HG03460 (cell line): ENCODE measurements at regions not wholly inside any gene's neighbourhood (a gene's known extent, or its start where the extent isn't known, plus 50 kb on each side); places are given as distances from the start of the nearest gene placed in this dataset.

Source experiments
- ATAC-seq: cut with Tn5 transposase; IDR thresholded peaks from one replicate; pipeline ENCODE4 v1.9.1; 2021; ENCODE audit not compliant: unreplicated experiment

DNA sequence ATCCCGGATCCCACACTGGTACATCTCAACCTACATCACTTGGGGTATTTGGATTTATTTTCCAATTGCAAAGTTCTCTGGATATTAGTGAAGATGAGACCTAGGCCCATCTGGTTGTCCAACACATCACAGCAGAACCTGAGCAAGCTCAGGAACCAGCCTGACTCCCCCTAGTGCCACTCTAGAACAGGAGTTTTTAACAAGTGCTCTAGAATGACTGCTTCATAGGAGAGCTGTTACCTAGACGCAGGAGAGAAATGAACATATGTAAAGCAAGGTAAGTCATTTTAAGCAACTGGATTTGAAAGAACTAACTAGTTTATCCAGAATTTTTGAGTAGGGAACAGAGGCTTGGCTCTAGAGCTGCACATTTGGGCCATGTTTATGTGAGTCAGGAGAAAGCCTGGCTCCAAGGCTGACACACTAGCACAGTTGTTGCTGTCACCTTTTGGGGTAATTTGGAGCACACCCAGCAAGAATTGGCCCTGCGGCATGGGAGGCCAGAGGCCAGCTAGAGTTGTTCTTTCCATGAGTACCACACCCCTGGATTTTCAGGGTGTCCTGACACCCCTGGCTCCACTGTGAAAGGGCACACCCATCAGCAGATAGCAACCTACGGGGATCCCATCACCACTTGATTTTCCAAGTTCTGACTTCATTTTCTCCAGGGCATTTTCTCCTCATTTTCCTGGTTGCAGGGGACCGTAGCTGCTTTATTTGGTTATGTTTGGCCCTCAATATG, 110.9 kb upstream of the LPAR1 start:
- no peak for ATAC-seq

DNA sequence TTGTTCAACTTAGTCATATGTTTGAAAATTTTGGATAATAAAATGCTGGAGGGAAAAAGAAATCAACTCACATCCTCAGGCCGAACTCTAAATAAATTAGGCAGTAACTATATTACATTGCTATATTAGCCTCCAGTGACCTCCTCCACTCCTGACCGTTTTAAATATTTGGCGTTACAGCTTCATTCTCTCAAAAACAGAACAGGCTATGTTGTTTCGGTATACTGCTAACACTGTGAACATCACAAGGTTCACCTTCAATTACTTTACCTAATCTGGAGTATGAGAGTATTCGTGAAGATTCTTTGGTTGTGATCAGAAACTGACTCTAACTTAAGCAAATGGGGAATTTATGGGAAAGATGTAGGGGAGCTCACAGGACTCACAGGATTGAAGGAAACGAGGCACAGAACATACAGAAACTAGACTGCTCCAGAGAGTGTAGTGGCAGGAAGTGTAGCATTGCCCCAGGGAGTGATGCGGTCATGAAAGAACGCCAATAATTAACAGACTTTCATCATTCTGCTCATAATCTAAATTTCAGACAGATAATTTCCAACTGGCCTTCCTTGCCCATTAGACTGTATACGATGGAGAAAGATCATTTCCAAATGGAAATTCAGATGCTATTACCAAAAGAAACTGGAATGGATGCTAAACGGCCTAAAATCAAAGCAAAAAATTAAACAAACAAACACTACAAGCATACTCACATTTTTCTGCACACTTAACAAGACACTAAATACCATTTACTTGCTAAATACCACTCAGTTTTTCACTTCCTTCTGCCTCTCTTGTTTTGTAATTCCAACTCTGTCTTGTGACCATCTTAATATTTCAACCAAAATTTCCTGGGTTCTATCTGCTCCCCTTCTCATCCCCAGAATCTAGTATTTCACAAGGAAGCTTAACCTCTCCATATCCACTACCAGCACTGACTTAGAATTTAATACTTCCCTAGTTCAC, 110.1 kb upstream of the LPAR1 start:
- ATAC-seq = peak; percentile 91

DNA sequence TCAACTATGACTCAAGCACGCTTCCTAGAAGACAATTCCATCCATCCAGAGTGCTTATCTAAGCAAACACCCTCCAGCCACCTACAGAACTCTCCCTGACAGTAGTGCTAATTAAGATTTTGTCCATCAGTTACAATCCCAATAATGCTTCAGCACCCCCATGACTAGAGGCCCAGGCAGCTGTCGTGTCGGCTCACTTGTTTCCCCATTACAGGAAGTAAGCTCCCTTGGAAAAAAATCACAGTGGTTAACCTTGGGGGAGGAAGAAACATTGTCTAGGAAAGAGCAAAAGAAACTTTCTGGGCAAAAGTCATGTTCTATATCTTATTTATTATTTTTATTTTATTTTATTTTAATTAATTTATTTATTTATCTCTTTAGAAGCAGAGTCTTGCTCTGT, 108.8 kb upstream of the LPAR1 start:
- no peak for ATAC-seq

DNA sequence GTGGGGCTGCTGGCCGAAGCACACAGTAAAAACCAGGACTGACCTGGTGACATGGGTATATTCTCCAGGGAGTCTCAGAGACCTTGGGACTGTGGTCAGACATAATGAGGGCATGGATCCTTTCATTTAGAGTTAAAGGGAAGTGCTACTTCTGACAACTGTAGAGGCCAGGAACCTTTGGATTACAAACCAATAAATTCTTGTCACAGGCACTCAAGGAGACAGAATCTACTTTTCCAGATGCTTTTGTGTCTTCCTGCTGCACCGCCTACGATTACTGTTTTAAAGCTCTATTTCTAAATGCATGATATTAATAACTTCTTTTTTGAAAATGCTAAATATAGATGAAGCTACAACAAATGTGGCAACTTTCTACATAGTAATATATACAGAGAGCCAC, 106.5 kb upstream of the LPAR1 start:
- ATAC-seq = no peak

DNA sequence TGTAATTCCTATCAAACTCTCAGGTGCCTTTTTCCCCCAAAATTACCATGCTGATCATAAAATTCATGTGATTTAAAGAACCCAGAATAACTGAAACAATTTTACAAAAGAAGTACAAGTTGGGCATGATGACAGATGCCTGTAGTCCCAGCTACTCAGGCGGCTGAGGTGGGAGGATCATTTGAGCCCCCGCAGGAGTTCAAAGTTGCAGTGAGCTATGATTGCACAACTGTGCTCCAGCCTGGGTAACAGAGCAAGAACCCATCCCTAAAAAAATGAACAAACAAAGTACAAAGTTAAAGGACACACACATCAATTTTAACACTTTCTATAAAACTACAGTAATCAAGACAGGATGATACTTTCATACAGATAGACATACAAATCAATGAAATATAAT, 97.9 kb upstream of the LPAR1 start:
- ATAC-seq = no peak

DNA sequence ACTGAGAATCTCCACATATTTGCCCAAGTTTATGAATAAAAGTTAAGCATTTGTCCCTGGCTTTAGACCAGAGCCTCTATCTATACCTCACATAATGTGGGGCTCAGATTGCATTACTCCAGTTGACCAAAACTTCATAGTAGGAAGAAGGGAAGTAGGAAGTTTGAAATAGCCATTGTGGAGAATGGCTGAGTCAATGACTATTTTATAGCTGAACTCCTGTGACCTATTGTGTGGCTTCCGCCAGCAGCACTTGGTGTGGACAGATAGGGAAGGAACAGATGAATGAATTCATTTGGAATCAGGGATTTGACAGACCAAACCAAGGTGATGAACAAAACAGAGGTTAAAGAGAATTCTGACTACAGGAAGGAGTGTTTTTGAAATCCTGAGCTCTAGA, 92.9 kb upstream of the LPAR1 start:
- no peak for ATAC-seq

DNA sequence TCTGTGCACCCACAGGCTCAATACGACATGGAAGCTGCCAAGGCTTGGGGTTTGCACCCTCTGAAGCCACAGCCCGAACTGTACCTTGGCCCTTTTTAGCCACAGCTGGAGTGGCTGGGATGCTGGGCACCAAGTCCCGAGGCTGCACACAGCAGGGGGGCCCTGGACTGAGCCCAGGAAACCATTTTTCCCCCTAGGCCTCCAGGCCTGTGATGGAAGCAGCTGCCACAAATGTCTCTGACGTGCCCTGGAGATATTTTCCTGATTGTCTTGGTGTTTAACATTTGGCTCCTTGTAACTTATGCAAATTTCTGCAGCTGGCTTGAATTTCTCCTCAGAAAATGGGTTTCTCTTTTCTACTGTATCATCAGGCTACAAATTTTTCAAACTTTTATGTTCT, 82.3 kb upstream of the LPAR1 start:
- ATAC-seq = no peak

DNA sequence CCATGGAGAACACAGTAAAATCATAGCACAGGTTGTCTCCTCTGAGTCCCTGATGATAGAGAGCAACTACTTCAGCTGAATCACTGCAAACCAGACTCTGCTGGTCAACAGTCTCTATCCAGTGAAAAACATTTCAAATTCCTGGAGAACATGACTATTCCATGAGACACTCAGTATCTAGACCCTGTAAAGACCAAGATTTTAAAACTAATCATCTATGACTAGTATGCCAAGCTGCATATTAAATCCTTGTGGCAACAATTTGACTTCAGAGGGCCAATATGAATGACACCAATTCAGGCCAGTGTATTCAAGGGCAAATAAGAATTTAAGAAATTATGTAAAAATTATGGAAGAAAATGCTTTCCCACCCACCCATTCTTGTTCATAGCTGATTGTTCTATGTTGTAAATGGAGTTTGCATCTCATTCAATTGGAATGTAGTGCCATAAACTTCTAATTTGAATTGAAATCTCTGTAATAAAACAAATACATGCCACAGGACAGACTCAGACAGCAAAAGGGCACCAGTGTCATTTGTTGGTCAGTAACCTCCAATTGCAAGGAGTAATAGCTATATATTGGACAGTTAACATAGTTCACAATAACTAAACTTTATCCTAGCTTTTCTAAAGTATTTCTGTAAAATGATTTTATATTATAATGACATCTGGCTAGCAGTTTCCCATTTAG, 80.1 kb upstream of the LPAR1 start:
- no peak for ATAC-seq

DNA sequence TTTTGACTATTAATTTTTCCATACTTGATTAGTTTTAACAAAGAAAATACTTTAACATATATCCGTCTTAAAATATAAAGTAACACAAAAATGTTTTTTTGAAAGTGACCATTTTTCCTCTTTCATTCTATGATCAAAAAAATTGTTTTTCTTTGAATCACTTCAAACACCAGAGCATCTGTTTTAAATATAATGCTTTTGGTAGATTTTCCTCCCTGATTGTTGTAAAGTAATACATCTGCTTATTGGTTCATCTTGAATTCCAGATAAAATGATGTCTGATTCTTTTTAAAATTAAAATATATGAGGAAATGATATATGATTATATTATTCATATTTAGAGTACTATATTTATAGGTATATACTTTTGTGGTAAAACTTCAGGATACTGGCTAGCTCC, 76.2 kb upstream of the LPAR1 start:
- ATAC-seq = no peak

DNA sequence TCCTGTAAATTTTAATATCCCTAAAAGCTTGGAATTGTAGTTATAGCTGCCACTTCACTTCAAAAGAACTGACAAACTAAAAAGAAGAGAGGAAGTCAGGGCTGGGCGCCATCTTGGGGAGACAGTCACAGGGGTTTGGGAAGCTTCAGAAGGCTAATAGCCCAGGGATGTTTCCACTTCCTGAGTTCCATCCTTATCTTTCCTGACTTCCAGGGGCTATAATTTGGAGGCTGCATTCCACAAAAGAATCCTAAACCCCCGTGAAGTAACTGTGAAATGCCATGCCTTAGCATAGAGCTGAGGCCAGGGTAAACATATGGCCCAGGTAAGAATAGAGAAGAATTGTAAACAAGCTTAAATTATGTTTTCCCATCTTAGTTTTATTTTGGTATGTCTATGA, 75.4 kb upstream of the LPAR1 start:
- ATAC-seq = no peak

DNA sequence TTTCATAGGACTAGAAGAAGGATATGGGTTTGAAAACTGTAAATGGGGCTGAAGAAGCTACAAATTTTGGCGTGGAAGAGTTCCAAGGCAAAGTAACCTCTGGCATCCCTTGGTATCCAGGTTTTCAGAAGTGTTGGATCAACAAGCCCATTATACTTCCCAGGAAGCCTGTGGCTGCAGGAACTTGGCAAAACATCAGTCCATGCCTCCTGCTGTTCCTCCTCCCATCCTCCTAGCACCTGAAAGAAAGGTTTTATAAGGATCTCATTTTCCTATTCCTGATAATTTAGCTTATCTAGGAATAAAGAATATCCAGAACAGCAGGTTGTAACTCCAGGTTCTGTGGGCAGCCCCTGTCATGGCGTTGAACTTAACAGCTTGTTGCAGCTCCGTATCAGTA, 72.5 kb upstream of the LPAR1 start:
- ATAC-seq = no peak

DNA sequence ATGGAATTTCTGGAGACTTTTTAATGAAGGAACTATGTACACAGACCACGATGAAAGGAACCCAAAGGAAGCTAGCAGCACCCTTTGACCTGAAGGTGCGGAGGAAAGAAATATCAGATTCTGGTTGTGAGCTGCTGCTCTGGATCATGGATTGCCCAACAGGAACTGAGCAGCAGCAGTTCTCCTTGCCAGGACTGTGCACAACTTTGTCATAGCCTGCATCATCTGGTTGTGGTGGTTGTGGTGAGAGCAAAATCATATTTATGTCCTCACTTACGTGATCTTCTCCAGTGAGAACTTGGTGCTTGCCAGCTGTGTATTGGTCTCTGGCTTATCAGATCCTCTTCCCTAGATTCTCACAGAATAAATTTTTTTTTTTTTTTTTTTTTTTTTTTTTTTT, 70.7 kb upstream of the LPAR1 start:
- no peak for ATAC-seq

DNA sequence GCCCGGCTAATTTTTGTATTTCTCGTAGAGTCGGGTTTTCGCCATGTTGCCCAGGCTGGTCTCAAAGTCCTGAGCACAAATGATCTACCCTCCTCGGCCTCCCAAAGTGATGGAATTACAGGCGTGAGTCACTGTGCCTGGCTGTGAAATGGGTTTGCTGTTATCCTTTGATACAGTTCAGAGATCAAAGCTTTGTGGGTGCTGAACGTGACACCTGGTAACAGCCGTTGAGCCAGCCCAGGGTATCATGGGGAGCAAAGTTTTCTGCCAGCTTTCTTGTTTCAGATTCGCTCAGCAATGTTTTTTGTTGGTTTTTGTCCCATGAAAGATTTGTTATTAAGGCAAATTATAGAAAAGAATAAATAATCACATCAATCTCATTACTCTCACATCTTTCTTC, 68.9 kb upstream of the LPAR1 start:
- ATAC-seq = no peak

DNA sequence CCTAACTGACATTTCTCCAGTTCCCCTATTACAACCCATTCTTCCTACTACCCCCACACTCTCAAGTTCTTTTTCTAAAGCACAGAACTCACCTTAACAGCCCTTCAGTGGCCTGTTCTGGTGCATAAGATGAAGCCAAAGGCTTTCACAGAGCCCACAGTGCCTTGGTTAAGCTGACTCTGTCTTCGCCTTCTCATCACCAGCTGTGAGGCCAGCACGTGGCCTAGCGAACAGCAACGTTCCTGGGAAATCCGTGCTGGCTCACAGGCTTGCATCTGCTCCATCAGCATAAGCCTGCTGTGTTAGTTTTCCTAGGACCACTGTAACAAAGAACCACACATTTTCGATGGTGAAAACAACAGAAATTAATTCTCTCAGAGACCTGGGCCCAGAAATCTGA, 67.9 kb upstream of the LPAR1 start:
- ATAC-seq = no peak

DNA sequence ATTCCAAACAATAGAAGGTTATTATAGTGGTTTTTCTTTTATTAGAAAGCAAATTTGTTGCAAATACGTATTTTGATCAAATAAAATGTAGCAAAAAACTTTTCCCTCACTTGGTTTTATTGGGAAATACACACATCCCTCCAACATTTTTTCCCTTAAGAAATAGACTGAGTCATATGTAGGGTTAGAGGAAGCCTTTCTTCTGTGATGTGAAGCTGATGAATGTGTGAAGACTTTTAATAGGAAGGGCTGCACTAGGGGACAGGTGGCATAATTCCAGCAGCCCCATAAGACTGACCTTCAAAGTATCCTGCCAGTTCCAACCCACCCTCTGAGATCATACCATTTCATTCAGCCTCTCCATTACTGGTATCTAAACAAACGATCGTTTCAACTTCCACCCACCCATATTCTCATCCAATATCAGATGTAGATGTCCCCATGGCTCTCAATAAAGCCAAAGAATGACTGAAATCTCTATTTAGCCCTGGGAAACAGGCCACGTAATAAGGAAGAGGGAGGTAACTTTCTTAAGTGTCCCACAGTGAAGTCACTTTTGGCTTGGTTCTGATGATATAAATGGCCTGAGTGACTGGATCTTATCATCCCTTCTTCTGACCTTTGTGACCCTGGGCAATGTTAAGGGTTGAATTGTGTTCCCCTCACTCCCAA, 64.7 kb upstream of the LPAR1 start:
- no peak for ATAC-seq

DNA sequence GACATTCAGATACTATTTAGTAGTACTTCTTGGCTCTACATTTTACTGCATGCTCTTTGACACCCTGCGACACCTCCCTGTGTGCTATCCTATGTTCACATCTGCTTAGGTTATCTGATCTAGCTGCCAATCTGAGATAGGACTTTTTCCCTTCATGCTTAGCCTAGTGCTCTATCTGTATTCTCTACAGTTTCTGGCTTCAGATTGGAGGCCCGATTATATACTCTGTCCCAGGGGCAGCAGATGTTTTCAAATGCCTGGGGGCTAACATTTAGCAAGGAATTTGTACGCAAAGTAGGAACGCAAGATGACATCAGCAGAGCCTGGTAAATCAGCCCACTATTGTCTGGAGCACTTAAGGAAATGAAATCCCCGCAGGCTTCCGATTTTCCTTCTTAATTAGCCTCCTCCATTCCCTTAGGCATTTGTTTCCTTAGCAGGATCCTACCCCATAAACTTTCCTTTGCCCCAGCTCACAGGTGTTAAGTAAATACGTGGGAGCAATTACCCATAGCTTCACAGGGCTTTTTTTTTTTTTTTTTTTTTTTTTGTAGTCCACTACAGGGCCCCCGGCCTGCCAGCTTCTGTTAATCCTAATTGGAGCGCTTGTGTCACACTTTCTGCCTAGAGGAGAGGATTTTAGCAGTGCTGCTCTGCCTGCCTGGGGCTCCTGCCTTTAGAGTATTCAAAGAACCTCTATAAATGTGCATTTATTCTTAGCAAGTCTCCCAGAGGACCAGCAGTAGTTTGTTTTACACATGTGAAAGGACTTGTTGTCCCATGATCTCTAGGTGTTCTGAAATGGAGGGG, 61.1 kb upstream of the LPAR1 start:
- no peak for ATAC-seq

DNA sequence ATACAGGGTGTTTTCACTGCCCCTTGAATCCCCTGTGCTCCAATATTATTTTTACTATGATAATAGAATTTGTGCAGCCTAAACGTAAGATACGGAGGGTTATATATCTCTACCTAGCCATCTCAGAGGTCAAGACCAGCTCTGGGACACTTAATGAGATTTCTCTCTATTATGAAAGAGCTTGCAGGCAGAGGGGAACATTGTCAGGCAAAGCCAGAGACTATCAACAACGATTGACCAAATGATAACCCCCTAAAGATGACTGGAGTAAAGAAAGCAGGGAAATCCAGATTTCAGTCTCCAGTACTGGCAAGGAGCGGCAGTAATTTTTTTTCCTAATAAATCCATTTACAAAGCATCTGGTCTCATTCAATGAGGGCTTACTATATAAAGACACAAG, 59.8 kb upstream of the LPAR1 start:
- no peak for ATAC-seq

DNA sequence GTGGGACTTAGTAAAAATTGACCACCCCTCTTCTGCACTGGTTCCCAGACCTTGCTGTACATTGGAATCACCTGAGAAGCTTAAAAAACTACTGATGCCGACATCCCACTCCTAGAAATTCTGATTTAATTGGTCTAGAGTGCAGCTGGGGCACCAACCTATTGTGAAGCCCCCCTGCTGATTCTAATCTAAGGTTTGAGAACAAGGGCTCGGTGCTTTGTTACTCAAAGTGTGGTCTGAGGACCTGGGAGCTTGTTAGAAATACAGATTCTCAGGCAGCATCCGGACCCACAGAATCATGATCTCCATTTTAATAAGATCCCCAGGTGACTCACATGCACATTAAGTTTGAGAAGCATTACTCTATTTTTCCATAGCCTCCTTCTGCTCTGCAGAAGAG, 57.8 kb upstream of the LPAR1 start:
- ATAC-seq = no peak

DNA sequence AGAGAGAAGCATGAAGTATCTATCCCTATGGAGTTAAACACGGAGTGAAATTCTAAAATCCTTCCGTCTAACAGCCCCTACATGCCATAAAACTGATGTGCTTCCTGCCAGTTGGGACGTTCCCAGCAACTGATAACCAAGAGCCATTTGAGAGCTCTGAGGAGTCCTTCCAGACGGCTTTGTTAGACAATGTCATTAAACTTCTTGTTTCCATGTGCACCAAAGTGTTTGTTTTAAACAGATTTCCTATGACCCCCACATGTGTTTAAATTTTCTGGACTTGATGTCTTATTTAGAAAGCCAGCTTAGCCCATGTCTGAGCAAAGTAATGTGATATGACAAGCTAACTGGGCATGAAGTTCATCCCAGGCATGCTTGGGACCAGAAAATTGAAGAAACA, 57.2 kb upstream of the LPAR1 start:
- no peak for ATAC-seq

DNA sequence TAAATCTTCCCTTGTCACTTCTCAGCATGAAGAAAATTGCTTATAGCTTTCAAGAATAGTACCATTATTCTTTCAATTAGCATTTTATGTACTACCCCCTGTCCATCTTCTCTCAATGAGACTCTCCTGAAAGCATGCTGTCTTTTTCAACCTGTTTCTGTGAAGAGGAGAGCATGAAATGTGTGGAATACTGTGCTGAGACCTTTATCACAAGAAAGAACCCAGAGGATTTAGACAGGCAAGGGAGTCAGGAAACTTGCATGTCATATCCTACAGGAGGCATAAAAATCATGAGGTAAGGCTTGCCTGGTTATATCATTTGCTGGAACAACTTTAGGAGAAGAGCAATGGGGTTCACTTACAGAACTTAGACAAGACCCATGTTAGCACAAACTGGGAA, 56.7 kb upstream of the LPAR1 start:
- no peak for ATAC-seq
